GM10266 (cell line): ENCODE measurements at regions not wholly inside any gene's neighbourhood (a gene's known extent, or its start where the extent isn't known, plus 50 kb on each side); places are given as distances from the start of the nearest gene placed in this dataset.
"Not testable (repeated sequence)": the region's sequence is repeated elsewhere in the genome, so short reads cannot be mapped to it uniquely, and the experiment has no call there.

Source experiments
- DNase-seq: peaks from one replicate; pipeline ENCODE4 v3.0.0; 2012; ENCODE audit errors: extremely low spot score
- CTCF ChIP-seq: IDR thresholded peaks from 2 replicates; pipeline ENCODE4 v1.5.1; 2012; ENCODE audit warnings: mild to moderate bottlenecking, low read depth; ENCODE audit not compliant: control insufficient read depth, insufficient read depth; ENCODE audit errors: missing control alignments

- TF ChIP-seq CTCF, result no peak
- no peak for DNase-seq
These were observed 138.4 kb downstream of the UCK2 start for GRCh38 chr1:165965857-165966256.

GRCh38 chr1:165969366-165969765 is 142.0 kb downstream of the UCK2 start:
- not testable (repeated sequence) for DNase-seq

- no peak for DNase-seq
- TF ChIP-seq CTCF, result no peak
These were observed 147.3 kb downstream of the UCK2 start for GRCh38 chr1:165974598-165975131.

GRCh38 chr1:165988275-165988674 is 160.9 kb downstream of the UCK2 start:
- DNase-seq, result no peak

GRCh38 chr1:165988817-165989216 is 161.4 kb downstream of the UCK2 start:
- no peak for TF ChIP-seq CTCF
- DNase-seq, result no peak

More at GRCh38 chr1:165988275-165988674, 160.9 kb downstream of the UCK2 start:
- TF ChIP-seq CTCF, result no peak

- no peak for DNase-seq
- no peak for TF ChIP-seq CTCF
These were observed 165.1 kb downstream of the UCK2 start for GRCh38 chr1:165992533-165992932.

- DNase-seq, result no peak
- TF ChIP-seq CTCF, result no peak
These were observed 166.7 kb downstream of the UCK2 start for GRCh38 chr1:165994107-165994506.

GRCh38 chr1:165999826-166000225 is 167.0 kb downstream of the FAM78B start:
- no peak for DNase-seq
- no peak for TF ChIP-seq CTCF
